ENCODE measurements at regions not wholly inside any gene's neighbourhood (a gene's known extent, or its start where the extent isn't known, plus 50 kb on each side); places are given as distances from the start of the nearest gene placed in this dataset.

GRCh38 chr4:42205541-42205940 is 53.1 kb upstream of the BEND4 start:
- TF ChIP-seq POLR2AphosphoS5 (IDR thresholded peaks at IDR 0.05) (no peak), POLR2A (IDR thresholded peaks at IDR 0.05; ENCODE audit: low read depth) (no peak), CTCF (IDR thresholded peaks at IDR 0.05) (no peak), EP300 (IDR thresholded peaks at IDR 0.05) (no peak)
- intact Hi-C loops (cut with DNase I): no loop called here
- H3K27ac ChIP-seq (replicated peaks in 1 of 4): no peak overlapping the region
- H3K9me3 ChIP-seq: no peaks in the 10 kb centered on the region
- no peak for DNase-seq (ENCODE audit: extremely low spot score)
- H3K36me3 ChIP-seq: no peaks in the 10 kb centered on the region
- H3K4me1 ChIP-seq: no peaks in the 10 kb centered on the region
- H3K4me3 ChIP-seq: no peak overlapping the region
- H3K27me3 ChIP-seq: no peaks in the 10 kb centered on the region

- H3K27me3 ChIP-seq: no peaks in the 10 kb centered on the region
- H3K36me3 ChIP-seq: no peaks in the 10 kb centered on the region
- H3K27ac ChIP-seq (replicated peaks in 1 of 4): no peak overlapping the region
- 58% methylated on average over 2 of the region's 2 CpGs for WGBS
- intact Hi-C loops (cut with DNase I): no loop called here
- no peaks in the 10 kb centered on the region for H3K9me3 ChIP-seq
- no peaks in the 10 kb centered on the region for H3K4me1 ChIP-seq
- DNase-seq (ENCODE audit: extremely low spot score): no peak
- H3K4me3 ChIP-seq: no peak overlapping the region
- TF ChIP-seq CTCF (IDR thresholded peaks at IDR 0.05) (no peak), POLR2A (IDR thresholded peaks at IDR 0.05; ENCODE audit: low read depth) (no peak), POLR2AphosphoS5 (IDR thresholded peaks at IDR 0.05) (no peak), EP300 (IDR thresholded peaks at IDR 0.05) (no peak)
Measured at GRCh38 chr4:42216664-42217063, 64.2 kb upstream of the BEND4 start.

- Histone ChIP-seq H3K9me3 (no peaks in the 10 kb centered on the region), H3K27ac (replicated peaks in 1 of 4) (no peak overlapping the region), H3K4me1 (no peaks in the 10 kb centered on the region), H3K36me3 (no peaks in the 10 kb centered on the region), H3K27me3 (no peaks in the 10 kb centered on the region), H3K4me3 (no peak overlapping the region)
- TF ChIP-seq CTCF (IDR thresholded peaks at IDR 0.05) (no peak), EP300 (IDR thresholded peaks at IDR 0.05) (no peak), POLR2A (IDR thresholded peaks at IDR 0.05; ENCODE audit: low read depth) (no peak), POLR2AphosphoS5 (IDR thresholded peaks at IDR 0.05) (no peak)
- DNase-seq (ENCODE audit: extremely low spot score): no peak
- intact Hi-C loops (cut with DNase I): no loop called here
- 65% methylated on average over 1 of the region's 1 CpG for WGBS
Measured at GRCh38 chr4:42225286-42225685, 72.8 kb upstream of the BEND4 start.

- DNase-seq (ENCODE audit: extremely low spot score): no peak
- Histone ChIP-seq H3K4me3 (no peak overlapping the region), H3K27ac (replicated peaks in 1 of 4) (no peak overlapping the region), H3K4me1 (no peaks in the 10 kb centered on the region), H3K27me3 (no peaks in the 10 kb centered on the region), H3K9me3 (no peaks in the 10 kb centered on the region), H3K36me3 (no peaks in the 10 kb centered on the region)
- TF ChIP-seq EP300 (IDR thresholded peaks at IDR 0.05) (no peak), POLR2A (IDR thresholded peaks at IDR 0.05; ENCODE audit: low read depth) (no peak), POLR2AphosphoS5 (IDR thresholded peaks at IDR 0.05) (no peak), CTCF (IDR thresholded peaks at IDR 0.05) (no peak)
- WGBS: 96% methylated on average over 4 of the region's 4 CpGs
- intact Hi-C loops (cut with DNase I): no loop called here
Measured at GRCh38 chr4:42234817-42235216, 82.4 kb upstream of the BEND4 start.

- intact Hi-C loops (cut with DNase I): no loop called here
- H3K4me3 ChIP-seq: no peak overlapping the region
- no peaks in the 10 kb centered on the region for H3K27me3 ChIP-seq
- no peak overlapping the region for H3K27ac ChIP-seq (replicated peaks in 1 of 4)
- H3K4me1 ChIP-seq: no peaks in the 10 kb centered on the region
- 89% methylated on average over 7 of the region's 7 CpGs for WGBS
- no peaks in the 10 kb centered on the region for H3K36me3 ChIP-seq
- TF ChIP-seq POLR2A (IDR thresholded peaks at IDR 0.05; ENCODE audit: low read depth): no peak
- no peak for DNase-seq (ENCODE audit: extremely low spot score)
- no peaks in the 10 kb centered on the region for H3K9me3 ChIP-seq
Measured at GRCh38 chr4:42235304-42236021, 83.0 kb upstream of the BEND4 start.
